GM23338 (cell line): ENCODE measurements at regions not wholly inside any gene's neighbourhood (a gene's known extent, or its start where the extent isn't known, plus 50 kb on each side); places are given as distances from the start of the nearest gene placed in this dataset.

Source experiments
- ATAC-seq: fragments of 200-7000 bp; cut with Tn5 transposase; 3 replicates; pipeline ENCODE4 v1.9.1; 2020
- DNase-seq: peaks from one replicate; pipeline ENCODE4 v3.0.0-alpha.2; 2015; ENCODE audit warnings: low spot score
- H2AFZ ChIP-seq: fragments of 200-600 bp; sonication (generic); 2 replicates; pipeline ENCODE4 v1.8.0; 2016; ENCODE audit warnings: antibody characterized with exemption, mild to moderate bottlenecking, moderate library complexity
- H3F3A ChIP-seq: fragments of 200-600 bp; sonication (generic); replicated peaks from 2 replicates; pipeline ENCODE4 v1.8.0; 2017; ENCODE audit warnings: antibody characterized with exemption, mixed run types, low read depth
- H3K27ac ChIP-seq: fragments of 200-600 bp; sonication (generic); 2 replicates; pipeline ENCODE4 v1.6.1; 2016; ENCODE audit warnings: low read depth
- H3K27me3 ChIP-seq: fragments of 200-600 bp; sonication (generic); 2 replicates; pipeline ENCODE4 v1.8.0; 2016; ENCODE audit warnings: mild to moderate bottlenecking, mixed run types, moderate library complexity; ENCODE audit not compliant: insufficient read depth
- H3K36me3 ChIP-seq: fragments of 200-600 bp; sonication (generic); 2 replicates; pipeline ENCODE4 v1.8.0; 2016; ENCODE audit warnings: mild to moderate bottlenecking; ENCODE audit not compliant: insufficient read depth
- H3K4me1 ChIP-seq: fragments of 200-600 bp; sonication (generic); 2 replicates; pipeline ENCODE4 v1.8.0; 2016; ENCODE audit warnings: mild to moderate bottlenecking, moderate library complexity; ENCODE audit not compliant: insufficient read depth
- H3K4me2 ChIP-seq: fragments of 200-600 bp; sonication (generic); 2 replicates; pipeline ENCODE4 v1.7.1; 2017; ENCODE audit warnings: mixed run types
- H3K4me3 ChIP-seq: fragments of 200-600 bp; sonication (generic); 2 replicates; pipeline ENCODE4 v1.6.1; 2016; ENCODE audit warnings: mixed run types
- H3K79me2 ChIP-seq: fragments of 200-600 bp; sonication (generic); replicated peaks from 2 replicates; pipeline ENCODE4 v1.8.0; 2017; ENCODE audit warnings: mild to moderate bottlenecking; ENCODE audit not compliant: insufficient read depth
- H3K9me2 ChIP-seq: fragments of 200-600 bp; sonication (generic); 2 replicates; pipeline ENCODE4 v1.8.0; 2017; ENCODE audit not compliant: insufficient read depth
- H4K20me1 ChIP-seq: fragments of 200-600 bp; sonication (generic); replicated peaks from 2 replicates; pipeline ENCODE4 v1.8.0; 2017; ENCODE audit warnings: mild to moderate bottlenecking; ENCODE audit not compliant: insufficient read depth
- H3K27ac Mint-ChIP-seq: 2 replicates; pipeline ENCODE4 v1.8.0; 2020; ENCODE audit warnings: inconsistent platforms, mild to moderate bottlenecking, moderate library complexity, mixed read lengths
- H3K27me3 Mint-ChIP-seq: 3 replicates; pipeline ENCODE4 v1.8.0; 2022; ENCODE audit warnings: low read depth, mild to moderate bottlenecking, moderate library complexity, mixed read lengths, inconsistent platforms; ENCODE audit not compliant: insufficient read depth, poor library complexity
- H3K36me3 Mint-ChIP-seq: 3 replicates; pipeline ENCODE4 v1.8.0; 2021; ENCODE audit warnings: low read depth, mild to moderate bottlenecking, inconsistent platforms, moderate library complexity, mixed read lengths
- H3K4me1 Mint-ChIP-seq: 3 replicates; pipeline ENCODE4 v1.8.0; 2020; ENCODE audit warnings: mild to moderate bottlenecking, inconsistent platforms, mixed read lengths
- H3K4me3 Mint-ChIP-seq: 3 replicates; pipeline ENCODE4 v1.8.0; 2021; ENCODE audit warnings: moderate library complexity, mild to moderate bottlenecking, inconsistent platforms, mixed read lengths
- H3K9me3 Mint-ChIP-seq: 3 replicates; pipeline ENCODE4 v1.8.0; 2020; ENCODE audit warnings: moderate library complexity, mild to moderate bottlenecking, inconsistent platforms, mixed read lengths
- CREB1 ChIP-seq: fragments of 250-450 bp; sonication (Bioruptor Pico); IDR thresholded peaks from 2 replicates; pipeline ENCODE4 v1.5.0; 2020; ENCODE audit warnings: low read depth, mild to moderate bottlenecking, moderate library complexity
- ETS1 ChIP-seq: IDR thresholded peaks from 2 replicates; pipeline ENCODE4 v1.6.1; 2016; ENCODE audit warnings: antibody characterized with exemption
- POLR2AphosphoS5 ChIP-seq: IDR thresholded peaks from 2 replicates; pipeline ENCODE4 v1.6.1; 2016; ENCODE audit warnings: antibody characterized with exemption, low read depth
- TF ChIP-seq, protein P1 (sequence below), 2 experiments: fragments of 200-600 bp in 1 of 2; sonication (generic) in 1 of 2; conservative IDR thresholded peaks; 2 replicates each; pipeline versions ENCODE4 v1.5.1 to v1.6.1; 2016 to 2017; ENCODE audit warnings: antibody characterized with exemption in 2 of 2, low read depth in 2 of 2, mild to moderate bottlenecking in 2 of 2, moderate library complexity in 1 of 2
- TF ChIP-seq, protein P2 (sequence below): fragments of 250-450 bp; sonication (Bioruptor Pico); IDR thresholded peaks from 2 replicates; pipeline ENCODE4 v1.5.0; 2020; ENCODE audit warnings: mild to moderate bottlenecking, moderate library complexity

DNA sequence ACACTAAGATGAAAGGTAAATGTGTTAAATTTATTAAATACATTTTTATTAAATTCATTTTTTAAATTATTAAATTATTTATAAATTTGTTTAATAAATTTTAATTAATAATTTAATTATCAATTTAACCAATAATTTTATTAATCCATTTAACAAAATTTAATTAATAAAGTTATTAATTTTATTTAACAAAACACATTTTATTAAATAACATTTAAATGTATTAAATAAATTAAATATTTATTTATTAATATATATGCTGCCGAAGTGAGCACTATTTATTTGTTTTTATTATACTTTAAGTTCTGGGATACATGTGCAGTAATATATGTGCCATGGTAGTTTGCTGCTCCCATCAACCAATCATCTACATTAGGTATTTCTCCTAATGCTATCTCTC lies 719.5 kb downstream of the TRIML1 start (continued):
- TF ChIP-seq, protein P1, sequence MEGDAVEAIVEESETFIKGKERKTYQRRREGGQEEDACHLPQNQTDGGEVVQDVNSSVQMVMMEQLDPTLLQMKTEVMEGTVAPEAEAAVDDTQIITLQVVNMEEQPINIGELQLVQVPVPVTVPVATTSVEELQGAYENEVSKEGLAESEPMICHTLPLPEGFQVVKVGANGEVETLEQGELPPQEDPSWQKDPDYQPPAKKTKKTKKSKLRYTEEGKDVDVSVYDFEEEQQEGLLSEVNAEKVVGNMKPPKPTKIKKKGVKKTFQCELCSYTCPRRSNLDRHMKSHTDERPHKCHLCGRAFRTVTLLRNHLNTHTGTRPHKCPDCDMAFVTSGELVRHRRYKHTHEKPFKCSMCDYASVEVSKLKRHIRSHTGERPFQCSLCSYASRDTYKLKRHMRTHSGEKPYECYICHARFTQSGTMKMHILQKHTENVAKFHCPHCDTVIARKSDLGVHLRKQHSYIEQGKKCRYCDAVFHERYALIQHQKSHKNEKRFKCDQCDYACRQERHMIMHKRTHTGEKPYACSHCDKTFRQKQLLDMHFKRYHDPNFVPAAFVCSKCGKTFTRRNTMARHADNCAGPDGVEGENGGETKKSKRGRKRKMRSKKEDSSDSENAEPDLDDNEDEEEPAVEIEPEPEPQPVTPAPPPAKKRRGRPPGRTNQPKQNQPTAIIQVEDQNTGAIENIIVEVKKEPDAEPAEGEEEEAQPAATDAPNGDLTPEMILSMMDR (conservative IDR thresholded peaks at IDR 0.05; ENCODE audit: low read depth in 2 of 2), result no peak
- no peak for TF ChIP-seq ETS1

DNA sequence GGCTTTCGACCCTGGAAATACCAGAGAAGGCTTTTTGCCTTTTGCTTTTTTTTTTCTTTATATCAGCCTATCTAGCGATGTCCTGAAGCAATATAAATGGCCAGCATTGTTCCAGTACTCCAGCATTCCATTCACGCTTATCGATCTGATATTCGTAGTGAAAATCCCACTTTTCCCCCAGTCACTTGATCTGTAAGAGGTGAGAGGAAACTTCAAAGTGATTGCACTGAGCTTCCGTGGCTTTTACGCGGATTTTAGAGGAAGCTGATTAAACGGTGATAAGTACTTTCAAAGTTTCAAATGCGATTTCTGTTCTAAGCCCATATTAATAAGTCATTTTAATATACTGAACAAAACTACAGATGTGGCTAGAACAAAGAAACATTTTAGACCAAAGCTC lies 725.5 kb downstream of the TRIML1 start:
- Histone ChIP-seq H3K4me1 (no peaks in the 10 kb centered on the region), H3K9me2 (0 out of 2 replicates have a peak, but pooled peaks cover 1% of the 10 kb centered on the region), H3F3A (no peaks in the 10 kb centered on the region), H3K36me3 (no peaks in the 10 kb centered on the region), H3K27me3 (no peaks in the 10 kb centered on the region), H3K79me2 (no peaks in the 10 kb centered on the region), H4K20me1 (no peaks in the 10 kb centered on the region), H2AFZ (no peak overlapping the region), H3K4me2 (no peak overlapping the region), H3K4me3 (no peak overlapping the region), H3K27ac (no peak overlapping the region)
- no peak for DNase-seq
- ATAC-seq, result no peak
- peaks cover 5% of the 10 kb centered on the region for H3K36me3 Mint-ChIP-seq
- TF ChIP-seq POLR2AphosphoS5 (no peak), ETS1 (no peak)
- no peak overlapping the region for H3K4me3 Mint-ChIP-seq
- H3K9me3 Mint-ChIP-seq, result peaks cover 11% of the 10 kb centered on the region
- no peak overlapping the region for H3K27ac Mint-ChIP-seq
- H3K27me3 Mint-ChIP-seq, result no peaks in the 10 kb centered on the region
- H3K4me1 Mint-ChIP-seq, result no peaks in the 10 kb centered on the region

GRCh38 chr4:188867796-188868195 lies 728.6 kb downstream of the TRIML1 start:
- ATAC-seq, result no peak
- Histone ChIP-seq H3K27ac (no peak overlapping the region), H3K4me1 (no peaks in the 10 kb centered on the region), H4K20me1 (no peaks in the 10 kb centered on the region), H3F3A (no peaks in the 10 kb centered on the region), H3K27me3 (no peaks in the 10 kb centered on the region), H2AFZ (no peak overlapping the region), H3K9me2 (peaks cover 9% of the 10 kb centered on the region; the same call in 1 of the 2 replicates), H3K36me3 (no peaks in the 10 kb centered on the region), H3K4me2 (no peak overlapping the region), H3K79me2 (no peaks in the 10 kb centered on the region), H3K4me3 (no peak overlapping the region)
- TF ChIP-seq, protein P1 (conservative IDR thresholded peaks at IDR 0.05; ENCODE audit: low read depth in 2 of 2), result no peak
- TF ChIP-seq CREB1, result no peak
- no peak for TF ChIP-seq POLR2AphosphoS5
- TF ChIP-seq, protein P2, sequence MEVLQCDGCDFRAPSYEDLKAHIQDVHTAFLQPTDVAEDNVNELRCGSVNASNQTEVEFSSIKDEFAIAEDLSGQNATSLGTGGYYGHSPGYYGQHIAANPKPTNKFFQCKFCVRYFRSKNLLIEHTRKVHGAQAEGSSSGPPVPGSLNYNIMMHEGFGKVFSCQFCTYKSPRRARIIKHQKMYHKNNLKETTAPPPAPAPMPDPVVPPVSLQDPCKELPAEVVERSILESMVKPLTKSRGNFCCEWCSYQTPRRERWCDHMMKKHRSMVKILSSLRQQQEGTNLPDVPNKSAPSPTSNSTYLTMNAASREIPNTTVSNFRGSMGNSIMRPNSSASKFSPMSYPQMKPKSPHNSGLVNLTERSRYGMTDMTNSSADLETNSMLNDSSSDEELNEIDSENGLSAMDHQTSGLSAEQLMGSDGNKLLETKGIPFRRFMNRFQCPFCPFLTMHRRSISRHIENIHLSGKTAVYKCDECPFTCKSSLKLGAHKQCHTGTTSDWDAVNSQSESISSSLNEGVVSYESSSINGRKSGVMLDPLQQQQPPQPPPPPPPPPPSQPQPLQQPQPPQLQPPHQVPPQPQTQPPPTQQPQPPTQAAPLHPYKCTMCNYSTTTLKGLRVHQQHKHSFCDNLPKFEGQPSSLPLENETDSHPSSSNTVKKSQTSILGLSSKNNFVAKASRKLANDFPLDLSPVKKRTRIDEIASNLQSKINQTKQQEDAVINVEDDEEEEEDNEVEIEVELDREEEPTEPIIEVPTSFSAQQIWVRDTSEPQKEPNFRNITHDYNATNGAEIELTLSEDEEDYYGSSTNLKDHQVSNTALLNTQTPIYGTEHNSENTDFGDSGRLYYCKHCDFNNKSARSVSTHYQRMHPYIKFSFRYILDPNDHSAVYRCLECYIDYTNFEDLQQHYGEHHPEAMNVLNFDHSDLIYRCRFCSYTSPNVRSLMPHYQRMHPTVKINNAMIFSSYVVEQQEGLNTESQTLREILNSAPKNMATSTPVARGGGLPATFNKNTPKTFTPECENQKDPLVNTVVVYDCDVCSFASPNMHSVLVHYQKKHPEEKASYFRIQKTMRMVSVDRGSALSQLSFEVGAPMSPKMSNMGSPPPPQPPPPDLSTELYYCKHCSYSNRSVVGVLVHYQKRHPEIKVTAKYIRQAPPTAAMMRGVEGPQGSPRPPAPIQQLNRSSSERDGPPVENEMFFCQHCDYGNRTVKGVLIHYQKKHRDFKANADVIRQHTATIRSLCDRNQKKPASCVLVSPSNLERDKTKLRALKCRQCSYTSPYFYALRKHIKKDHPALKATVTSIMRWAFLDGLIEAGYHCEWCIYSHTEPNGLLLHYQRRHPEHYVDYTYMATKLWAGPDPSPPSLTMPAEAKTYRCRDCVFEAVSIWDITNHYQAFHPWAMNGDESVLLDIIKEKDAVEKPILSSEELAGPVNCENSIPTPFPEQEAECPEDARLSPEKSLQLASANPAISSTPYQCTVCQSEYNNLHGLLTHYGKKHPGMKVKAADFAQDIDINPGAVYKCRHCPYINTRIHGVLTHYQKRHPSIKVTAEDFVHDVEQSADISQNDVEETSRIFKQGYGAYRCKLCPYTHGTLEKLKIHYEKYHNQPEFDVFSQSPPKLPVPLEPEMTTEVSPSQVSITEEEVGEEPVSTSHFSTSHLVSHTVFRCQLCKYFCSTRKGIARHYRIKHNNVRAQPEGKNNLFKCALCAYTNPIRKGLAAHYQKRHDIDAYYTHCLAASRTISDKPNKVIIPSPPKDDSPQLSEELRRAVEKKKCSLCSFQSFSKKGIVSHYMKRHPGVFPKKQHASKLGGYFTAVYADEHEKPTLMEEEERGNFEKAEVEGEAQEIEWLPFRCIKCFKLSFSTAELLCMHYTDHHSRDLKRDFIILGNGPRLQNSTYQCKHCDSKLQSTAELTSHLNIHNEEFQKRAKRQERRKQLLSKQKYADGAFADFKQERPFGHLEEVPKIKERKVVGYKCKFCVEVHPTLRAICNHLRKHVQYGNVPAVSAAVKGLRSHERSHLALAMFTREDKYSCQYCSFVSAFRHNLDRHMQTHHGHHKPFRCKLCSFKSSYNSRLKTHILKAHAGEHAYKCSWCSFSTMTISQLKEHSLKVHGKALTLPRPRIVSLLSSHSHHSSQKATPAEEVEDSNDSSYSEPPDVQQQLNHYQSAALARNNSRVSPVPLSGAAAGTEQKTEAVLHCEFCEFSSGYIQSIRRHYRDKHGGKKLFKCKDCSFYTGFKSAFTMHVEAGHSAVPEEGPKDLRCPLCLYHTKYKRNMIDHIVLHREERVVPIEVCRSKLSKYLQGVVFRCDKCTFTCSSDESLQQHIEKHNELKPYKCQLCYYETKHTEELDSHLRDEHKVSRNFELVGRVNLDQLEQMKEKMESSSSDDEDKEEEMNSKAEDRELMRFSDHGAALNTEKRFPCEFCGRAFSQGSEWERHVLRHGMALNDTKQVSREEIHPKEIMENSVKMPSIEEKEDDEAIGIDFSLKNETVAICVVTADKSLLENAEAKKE (CRISPR knock-in tag), result no peak
- Mint-ChIP-seq H3K36me3 (peaks cover 3% of the 10 kb centered on the region; the same call in 1 of the 3 replicates), H3K9me3 (no peaks in the 10 kb centered on the region; the same call in 1 of the 3 replicates), H3K27me3 (no peaks in the 10 kb centered on the region), H3K4me1 (no peaks in the 10 kb centered on the region), H3K4me3 (no peak overlapping the region), H3K27ac (no peak overlapping the region)
- no peak for DNase-seq
